NCI-H748 (cell line): ENCODE measurements at regions not wholly inside any gene's neighbourhood (a gene's known extent, or its start where the extent isn't known, plus 50 kb on each side); places are given as distances from the start of the nearest gene placed in this dataset.

Experiments
- DNase-seq: peaks from one replicate; lab custom pipeline; 2025; ENCODE audit not compliant: unreplicated experiment; lab: John Stamatoyannopoulos, UW

DNA sequence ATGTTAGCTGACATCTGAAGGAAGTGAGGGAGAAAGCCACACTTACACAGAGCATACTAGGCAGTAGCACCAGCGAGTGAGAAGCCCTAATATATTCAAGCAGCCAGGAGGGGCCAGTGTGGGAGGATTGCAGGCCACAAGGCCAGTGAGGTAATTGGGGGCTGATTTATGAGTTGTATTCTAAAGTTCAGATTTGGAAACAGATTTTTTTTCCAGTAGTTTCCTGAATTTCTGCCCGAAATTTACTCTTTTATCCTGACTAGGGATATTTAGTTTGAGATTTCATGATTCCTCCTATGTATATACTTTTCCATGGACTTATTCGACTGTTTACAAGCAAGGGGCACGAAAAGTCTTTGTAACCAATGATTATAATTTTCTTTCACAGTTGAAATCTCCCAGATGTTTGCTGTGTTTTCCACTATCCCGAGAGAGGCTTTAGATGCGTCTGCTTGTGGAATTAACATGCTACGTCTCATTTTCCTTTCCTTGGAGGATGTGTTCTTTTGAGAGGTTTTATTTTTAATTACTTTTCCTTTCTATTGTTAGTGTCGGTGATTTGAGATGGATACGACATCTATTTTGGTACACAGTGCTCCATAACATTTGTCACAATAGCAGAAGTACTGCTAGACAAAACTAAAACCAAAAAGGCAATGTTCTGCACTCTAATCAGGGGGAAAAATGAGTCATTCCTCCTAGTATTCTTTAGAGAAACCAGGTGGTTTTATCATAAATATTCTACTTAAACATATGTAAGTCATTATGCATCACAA lies 356.3 kb upstream of the HSF2 start:
- DNase-seq: no peak

DNA sequence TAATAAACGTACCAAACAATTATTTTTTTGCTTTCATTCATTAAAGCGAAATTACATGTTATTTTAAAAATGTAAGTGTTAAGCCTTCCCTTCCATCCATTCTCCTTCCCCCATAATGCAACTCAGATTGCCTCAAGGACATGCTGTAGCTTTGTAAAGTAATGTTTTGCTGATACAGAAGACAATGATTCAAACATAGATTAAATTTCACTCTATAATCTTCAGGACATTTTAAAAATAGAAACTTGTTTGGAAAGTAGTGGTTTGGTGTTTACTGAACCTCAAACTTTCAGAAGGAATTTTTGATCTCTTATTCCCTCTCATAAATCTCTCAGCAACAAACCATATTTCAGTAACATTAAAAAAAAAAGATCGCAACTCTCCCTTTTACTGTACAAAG lies 350.9 kb upstream of the HSF2 start:
- DNase-seq: no peak

DNA sequence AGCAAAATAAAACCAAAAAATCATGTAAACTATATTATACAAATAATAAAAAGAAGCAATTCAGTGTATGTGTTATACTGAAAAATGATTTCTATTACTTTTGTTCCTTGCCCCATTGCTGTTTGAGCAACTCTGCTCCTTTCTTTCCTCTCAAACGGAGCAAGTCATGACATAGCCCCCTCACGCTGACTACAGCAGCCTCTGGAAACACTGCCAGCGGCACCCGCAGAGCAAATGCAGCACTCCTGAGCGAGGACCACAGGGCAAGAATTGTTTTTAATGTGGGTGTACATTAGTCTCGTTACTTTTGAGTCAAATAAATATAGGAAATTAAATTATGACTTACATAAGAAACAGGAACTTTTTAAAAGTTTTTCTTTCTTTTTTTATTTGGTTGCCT lies 350.1 kb upstream of the HSF2 start:
- no peak for DNase-seq

DNA sequence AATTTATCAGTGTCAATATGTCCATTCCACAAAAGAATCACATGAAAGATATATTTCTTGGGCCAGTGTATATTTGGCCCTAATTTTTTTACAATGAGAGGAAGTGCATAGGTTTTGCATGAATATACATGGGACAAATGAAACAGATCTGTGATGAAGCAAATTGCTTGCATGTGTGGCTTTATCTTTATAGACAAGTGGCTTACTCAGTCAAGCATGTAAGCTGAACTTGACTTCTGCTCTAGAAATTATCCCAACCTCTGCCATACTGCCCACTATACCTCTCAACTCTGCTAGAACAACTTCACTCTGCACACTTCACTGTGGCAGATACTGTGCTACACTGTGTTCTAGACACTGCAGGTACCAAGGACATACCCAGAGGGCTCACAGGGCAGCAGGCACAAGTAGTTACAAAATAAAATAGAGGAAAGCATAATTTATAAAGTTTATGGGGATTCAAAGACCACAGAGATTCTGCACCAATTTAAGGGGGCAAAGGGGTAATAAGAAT lies 349.2 kb upstream of the HSF2 start:
- no peak for DNase-seq

DNA sequence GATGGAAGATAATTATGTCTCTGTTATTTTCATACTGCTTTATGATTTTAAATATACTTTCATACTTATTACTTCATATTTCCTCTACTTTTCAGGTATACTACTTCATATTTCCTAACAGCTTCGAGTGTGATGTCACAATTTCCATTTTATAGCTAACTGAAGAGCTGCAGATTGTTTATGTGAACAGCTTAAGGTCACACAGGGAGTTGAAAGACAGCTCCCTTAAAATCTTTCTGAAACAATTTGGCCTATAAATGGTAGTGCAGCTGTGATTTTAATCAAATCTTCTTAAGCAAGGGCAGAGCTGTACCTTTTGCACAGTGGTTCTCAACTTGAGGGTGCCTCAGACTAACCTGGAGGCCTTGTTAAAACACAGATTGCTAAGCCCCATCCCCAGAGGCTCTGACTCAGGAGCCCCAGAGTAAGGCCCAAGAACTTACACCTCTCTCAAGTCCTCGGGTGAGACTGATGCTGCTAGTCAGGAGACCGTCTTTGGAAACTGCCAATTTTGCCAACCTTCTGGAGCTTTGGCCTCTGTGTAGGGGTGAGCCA lies 347.0 kb upstream of the HSF2 start:
- DNase-seq: no peak

DNA sequence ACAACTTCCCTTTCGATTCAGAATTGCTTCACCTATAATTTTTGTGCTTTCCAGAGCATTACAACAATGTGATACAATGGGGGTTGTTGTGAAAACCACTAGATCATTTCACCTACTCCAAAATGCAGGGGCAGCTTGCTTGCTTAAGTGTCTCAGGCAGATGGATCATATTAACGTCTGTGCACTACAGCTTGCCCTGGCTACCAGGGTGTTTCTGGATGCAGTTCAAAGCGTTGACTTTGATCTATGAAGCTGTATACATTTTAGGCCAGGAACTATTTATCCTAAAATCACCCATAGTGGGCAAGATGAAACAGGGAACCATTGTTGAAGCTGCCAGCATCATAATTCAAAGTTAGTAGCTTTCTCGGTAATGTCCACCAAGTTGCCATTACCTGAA lies 339.5 kb upstream of the HSF2 start:
- DNase-seq: no peak

DNA sequence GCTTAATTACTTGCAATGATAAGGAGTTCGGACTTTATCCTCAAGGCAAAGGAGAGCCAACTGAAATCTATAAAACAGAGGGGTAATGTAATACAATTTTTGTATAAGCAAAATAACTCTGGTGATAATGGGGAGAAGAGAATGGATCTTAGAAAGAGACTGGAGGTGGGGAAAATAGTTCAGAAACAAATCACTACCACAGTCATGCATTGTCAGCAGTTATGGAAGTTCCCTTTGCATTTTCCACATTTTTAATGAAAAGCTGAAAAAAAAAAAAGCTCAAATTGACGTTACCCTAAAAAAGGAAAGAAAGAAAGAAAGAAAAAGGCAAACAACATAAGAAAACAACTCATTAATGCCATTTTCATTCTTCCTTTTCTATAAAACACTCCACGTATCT lies 337.6 kb upstream of the HSF2 start:
- DNase-seq: no peak

DNA sequence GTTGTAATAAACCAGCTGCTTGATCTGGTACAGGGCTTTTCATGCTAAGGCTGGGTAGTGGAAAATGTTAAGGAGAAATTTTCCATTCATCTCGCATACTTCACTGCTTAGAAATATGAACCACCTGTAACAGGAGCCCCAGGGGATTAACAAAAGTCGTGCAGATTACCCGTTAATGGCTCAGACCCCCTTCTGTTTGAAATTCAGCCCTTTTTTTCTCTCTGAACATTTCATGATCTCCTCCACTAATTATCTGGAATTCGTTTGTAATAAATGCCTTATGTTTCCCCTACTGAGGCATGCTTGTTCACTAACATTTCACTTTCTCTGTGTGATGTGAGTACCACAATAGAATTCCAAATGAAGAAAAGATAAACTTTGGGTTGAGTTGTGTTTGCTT lies 336.4 kb upstream of the HSF2 start:
- peak; percentile 6 for DNase-seq

DNA sequence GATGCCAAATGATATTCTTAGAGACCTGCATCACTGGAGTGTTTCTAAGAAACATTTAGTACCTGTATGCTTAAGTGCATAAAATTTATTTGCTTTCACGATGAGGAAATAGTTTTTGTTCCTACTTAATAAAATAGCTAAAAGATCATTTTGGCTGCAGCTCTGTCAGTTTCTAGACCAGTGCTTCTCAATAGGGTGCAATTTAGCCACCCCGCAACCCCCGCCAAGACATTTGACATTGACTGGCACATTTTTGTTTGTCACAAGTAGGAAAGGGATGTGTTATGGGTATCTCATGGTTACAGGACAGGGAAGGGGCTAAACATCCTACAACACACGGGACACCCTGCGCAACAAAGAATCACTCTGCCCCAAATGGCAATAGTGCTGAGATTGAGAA lies 335.7 kb upstream of the HSF2 start:
- no peak for DNase-seq

DNA sequence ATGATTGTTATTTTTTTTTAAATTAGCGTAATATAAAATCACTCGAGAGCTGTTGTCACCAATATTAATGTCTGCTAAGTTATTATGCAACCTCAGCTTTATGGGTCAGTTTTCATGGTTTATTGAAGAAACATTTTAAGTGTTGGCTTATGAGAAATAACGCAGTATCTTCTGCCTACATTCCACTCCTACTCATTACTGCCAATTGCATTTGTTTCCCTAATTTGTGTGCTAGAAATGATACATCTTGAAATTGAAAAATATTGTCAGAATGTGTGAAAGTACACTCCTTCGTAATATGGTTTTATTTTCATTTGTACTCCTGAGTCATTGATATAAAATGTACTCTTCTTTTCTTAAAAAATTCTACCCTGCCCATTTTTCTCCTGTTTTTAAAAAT lies 333.3 kb upstream of the HSF2 start:
- no peak for DNase-seq

DNA sequence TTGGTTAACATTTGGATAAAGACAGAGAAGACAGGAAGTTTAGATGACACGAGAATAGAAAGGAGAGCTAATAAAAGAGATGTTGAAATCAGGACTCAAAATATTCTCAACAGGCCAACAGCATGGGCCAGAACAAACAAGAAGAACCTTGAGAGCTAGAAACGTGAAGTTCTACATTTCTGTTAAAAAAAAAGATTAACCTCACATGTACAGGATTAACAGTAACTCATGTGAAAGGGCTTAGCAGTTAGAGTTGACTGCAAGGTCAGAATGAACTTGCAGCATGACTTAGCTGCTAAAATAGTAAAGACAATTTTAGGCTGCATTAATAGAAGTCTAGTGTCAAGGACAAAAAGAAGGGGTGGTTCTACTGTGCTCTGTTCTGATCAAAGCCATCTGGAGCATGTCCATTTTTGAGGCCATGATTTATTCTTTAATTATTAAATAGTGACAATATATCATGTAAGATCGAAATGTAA lies 331.1 kb upstream of the HSF2 start:
- no peak for DNase-seq

DNA sequence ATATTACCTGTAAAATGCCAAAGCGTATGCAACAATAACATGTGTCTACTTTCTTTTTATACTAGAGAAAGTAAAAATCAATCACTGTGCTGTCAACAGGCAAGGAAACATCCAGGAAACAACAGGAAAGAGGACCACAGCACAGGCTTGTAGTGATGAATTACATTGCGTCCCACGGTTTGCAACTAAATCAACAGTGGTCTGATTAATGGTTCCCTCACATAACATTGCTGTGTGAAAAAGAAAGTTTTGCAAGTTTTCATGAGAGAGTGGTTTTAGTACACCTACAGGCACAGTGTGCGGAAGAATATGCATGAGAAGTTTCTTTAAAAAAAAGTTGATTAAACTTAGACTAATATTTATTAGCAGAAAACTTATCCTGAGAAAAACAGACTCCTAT lies 329.5 kb upstream of the HSF2 start:
- DNase-seq: no peak

DNA sequence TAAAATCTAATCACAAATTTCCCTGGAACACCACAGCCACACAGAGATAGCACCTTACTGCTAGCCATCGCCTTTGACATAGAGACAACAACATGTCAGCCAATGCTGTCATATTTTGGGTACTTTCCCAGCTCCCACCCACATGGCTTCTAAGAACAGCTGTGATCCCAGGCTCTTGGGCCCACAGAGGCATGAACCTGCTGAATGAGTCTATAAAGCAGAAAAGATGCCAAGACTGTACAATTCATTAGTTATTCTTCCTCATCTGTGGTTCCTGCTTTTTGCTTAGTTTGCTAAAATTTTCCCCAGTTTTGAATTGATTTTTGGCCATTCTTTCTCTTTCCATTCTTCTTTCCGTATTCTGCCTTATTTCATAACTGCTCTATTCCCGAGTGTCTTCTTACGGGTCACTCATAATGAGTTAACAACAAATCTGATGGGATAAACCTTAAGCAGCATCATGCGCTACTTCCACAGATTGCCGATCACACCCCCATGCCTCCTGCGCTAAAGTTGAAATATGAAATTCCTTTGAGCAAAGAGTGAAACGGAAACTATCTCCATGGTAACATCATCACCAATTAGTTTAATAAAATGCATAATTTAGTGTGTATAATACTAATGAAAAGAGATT lies 327.3 kb upstream of the HSF2 start:
- no peak for DNase-seq

DNA sequence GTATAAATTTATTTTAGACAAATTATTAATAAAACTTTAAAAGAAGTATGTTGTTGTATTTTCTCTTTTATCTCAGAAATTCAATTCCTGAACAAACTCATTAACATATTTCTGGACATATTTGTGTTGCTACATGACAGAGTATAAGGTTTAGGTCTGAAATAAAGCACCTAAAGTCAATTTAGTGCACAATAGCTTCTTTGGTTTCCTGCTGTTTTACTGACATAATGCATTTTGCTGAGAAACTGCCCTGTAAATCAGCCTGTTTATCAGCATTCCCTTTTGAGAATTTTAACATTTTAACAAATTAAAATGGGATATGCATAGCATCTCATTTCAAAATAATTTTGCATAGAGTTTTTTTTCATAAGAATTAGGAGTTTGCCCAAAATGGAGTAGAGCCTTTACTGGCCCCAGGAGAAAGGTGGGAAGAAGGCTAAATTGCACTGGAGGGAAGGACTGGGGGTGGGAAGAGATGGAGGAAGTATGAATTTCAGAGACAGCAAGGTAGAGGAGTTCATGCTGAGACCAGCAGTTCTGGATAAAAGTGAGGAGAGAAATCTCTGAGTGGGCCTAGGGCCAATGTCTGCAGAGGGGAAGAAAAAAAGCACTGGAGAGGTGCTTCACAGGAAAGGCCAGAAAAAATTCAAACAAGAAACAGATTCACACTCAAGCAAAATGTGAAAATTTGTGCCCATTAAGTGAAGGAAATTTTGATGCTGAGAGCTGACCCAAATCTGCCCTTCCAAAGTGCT lies 324.2 kb upstream of the HSF2 start:
- no peak for DNase-seq

DNA sequence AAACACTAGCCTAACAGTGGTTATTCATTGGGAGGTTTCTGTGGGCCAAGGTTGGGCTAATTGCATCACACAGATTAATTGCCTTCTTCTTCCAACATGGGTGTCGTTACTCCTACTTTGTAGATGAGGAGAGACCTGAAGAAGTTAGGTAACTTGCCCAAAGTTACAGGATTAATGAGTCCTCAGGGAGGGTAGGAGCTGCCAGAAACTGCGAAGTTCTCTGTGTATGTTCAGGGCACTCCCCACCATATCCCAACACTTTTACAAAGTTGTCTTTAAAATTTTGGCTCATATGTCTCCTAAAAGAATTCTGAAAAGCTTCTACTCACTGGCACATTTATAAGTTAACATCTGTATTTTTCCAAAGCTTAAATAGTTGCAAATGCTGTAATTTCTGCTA lies 323.5 kb upstream of the HSF2 start:
- DNase-seq: no peak

DNA sequence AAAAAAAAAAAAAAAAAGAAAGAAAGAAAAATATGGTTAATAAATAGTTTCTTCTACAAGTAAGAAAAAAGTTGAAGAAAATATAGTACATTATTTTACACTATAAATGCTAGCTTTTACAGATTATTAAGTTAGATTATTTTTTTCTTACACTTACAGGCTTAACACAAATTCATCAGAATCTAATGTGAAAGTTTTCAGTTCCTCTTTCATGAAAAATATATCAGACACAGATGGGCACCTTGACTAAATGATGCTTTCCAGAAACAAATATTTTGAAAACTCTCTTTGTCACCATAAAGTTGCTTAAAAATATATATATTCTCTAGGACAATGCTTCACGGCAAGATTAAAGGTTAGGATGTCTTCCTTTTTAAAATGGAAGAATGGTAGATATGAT lies 321.8 kb upstream of the HSF2 start:
- DNase-seq: no peak

DNA sequence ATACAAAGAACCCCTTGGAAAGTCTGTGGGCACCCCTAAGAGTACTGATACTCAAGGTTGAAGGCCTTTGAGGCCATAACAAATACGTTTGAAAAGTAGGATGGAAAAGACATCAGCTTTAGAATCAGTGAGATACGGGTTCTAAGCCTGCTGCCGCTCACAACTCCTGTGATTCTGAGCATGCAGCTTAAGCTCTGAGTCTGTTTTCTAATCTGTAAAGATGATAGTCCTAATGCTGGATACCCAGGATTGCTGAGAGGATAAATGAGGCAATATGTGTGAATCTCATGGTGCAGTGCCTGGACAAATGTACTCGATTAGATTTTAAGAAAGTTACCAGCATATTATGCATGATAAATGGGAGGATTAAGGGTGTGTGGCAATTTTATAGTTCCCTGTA lies 321.0 kb upstream of the HSF2 start:
- no peak for DNase-seq

DNA sequence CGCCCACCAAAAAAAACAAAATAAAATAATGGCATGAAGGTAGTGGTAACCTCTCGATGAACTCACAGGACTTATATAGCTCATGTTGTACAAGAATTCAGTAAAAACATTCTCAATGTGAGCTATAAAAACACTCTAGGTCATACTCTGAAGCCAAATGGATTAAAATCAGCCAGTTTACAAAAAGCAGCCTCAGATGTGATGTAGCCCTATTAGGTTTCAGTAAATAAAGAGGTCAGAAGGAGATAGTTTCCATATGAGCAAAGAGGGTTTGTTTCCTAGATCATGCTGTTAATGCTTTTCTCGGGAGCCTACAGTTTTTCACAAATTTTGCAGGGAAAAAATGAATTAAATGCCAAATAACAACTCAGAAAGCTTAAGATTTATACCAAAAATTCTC lies 319.5 kb upstream of the HSF2 start:
- no peak for DNase-seq

DNA sequence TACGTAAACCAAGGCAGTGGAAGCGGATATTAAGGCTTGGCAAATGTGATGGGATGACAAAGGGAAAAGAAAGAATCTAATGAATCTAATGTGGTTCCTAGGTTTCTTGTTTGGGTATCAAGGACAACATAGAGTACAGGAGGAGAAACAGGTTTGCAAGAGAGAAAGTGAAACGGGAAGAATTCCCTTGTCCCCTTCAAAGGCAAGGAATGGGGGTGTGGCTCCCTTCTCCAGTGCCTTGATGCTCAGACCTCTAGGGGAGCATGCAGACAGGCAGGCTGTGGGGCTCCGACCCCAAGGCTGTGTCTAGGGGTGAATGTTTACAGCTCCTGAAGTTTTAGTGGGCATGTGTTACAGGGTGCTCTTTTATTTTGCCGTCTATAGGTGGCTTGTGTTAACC lies 317.5 kb upstream of the HSF2 start:
- DNase-seq: no peak

DNA sequence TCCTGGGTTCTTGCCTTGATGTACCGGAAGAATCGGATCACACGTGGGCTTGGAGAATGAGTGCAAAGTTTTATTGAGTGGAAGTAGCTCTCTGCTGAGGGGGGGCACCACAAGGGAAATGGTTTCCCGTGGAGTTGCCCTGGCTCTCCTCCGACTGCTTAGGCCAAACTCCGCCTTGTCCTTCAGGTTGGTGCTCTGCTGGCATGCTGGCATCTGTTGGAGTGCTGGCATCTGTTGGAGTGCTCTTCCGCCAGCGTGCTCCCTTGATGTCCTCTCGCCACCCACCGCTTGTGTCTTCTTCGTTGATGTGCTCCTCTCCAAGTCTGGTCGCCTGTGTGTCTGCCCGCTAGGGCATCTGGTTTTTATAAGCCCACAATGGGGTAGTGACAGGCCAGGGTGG lies 317.1 kb upstream of the HSF2 start:
- DNase-seq: no peak

DNA sequence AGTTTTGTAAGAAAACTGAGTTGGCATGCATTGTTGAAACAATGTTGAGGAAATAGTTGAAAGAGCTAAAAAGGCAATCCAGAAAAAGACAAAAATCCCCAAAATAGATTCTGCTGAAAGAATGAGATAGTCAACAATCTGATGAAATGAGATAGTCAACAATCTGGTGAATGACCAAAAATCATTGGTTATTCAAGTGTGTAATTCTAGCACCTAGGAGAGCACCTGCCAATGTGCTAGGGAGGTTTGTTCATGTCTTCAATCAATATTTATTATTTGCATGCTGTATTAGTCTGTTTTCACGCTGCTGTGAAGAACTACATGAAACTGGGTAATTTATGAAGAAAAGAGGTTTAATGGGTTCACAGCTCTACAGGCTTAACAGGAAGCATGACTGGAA lies 307.1 kb upstream of the HSF2 start:
- no peak for DNase-seq

DNA sequence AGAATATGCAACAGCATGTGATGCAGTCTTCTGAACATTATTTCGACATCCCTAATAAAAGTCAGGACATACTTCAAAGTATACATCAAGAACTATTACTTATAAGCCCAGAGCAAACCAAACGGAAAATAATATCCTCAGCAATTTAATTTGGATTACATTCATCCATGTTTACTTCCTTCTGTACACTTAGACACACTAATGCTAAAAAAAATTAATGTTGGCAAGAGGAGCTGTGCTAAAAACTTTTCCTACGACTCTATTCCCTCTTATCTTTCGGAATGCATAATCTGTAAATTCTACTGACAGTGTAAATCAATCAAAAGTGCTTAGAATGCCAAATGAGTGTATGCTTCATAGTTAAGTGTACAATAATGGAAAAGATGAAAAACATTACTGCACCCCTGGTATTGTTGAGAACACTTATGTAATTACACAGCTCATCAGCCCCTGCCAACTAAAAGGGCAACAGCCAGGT lies 301.2 kb upstream of the HSF2 start:
- DNase-seq: no peak
